HepG2 (cell line): ENCODE measurements at regions not wholly inside any gene's neighbourhood (a gene's known extent, or its start where the extent isn't known, plus 50 kb on each side); places are given as distances from the start of the nearest gene placed in this dataset.

Experiments
- ATAC-seq: fragments of 200-7000 bp; cut with Tn5 transposase; 3 replicates; pipeline ENCODE4 v1.9.1; 2020; ENCODE audit warnings: mild to moderate bottlenecking, moderate library complexity
- BruUV-seq: library from RNA; stranded (reverse); fragments of 400-500 nt; replicated peaks from 2 replicates; lab custom pipeline; 2021; lab: Mats Ljungman, UMichigan
- CTCF ChIA-PET: fragments of 300-600 bp; formaldehyde crosslinking; extraction: SDS; loops from one replicate; lab custom pipeline; 2021; ENCODE audit warnings: low total read pairs, inconsistent platforms, low intra/inter-chr PET ratio; lab: Yijun Ruan, JAX
- POLR2A ChIA-PET: fragments of 350-600 bp; sonication (Branson Sonifier 250); formaldehyde crosslinking; loops from one replicate; lab custom pipeline; 2020; ENCODE audit warnings: antibody characterized with exemption, inconsistent platforms; lab: Yijun Ruan, JAX
- DNase-seq: peaks from one replicate; pipeline ENCODE4 v3.0.0-alpha.2; 2015; ENCODE audit warnings: low spot score
- FAIRE-seq: peaks from 3 replicates; lab custom pipeline; 2011; peaks lifted over from hg19 to GRCh38; lab: Jason Lieb, UNC
- H2AFZ ChIP-seq: one replicate; pipeline ENCODE4 v1.6.1; 2011; ENCODE audit warnings: low read length, inconsistent platforms
- H3K27ac ChIP-seq: fragments of 300-600 bp; 3 replicates; pipeline ENCODE4 v1.8.0; 2011; ENCODE audit warnings: mixed run types, mild to moderate bottlenecking, mixed read lengths, low read length, inconsistent platforms; ENCODE audit not compliant: insufficient read depth; ENCODE audit errors: extremely low read length
- H3K27me3 ChIP-seq, 2 experiments: fragments of 200-600 bp in 1 of 2; 2 replicates in 1 of 2; 3 replicates in 1 of 2; pipeline versions ENCODE4 v1.6.0 to v1.8.0; 2011; ENCODE audit warnings: low read length in 2 of 2, mild to moderate bottlenecking in 2 of 2, moderate library complexity in 2 of 2, inconsistent platforms in 1 of 2; ENCODE audit not compliant: insufficient read depth in 2 of 2, control insufficient read depth in 1 of 2
- H3K36me3 ChIP-seq, 2 experiments: fragments of 200-600 bp in 1 of 2; replicated peaks in 1 of 2; 2 replicates in 1 of 2; 3 replicates in 1 of 2; pipeline versions ENCODE4 v1.5.1 to v1.8.0; 2011; ENCODE audit warnings: low read length in 2 of 2, inconsistent platforms in 1 of 2; ENCODE audit not compliant: insufficient read depth in 2 of 2, control insufficient read depth in 1 of 2
- H3K4me1 ChIP-seq: 2 replicates; pipeline ENCODE4 v1.5.1; 2012; ENCODE audit warnings: low read length, inconsistent platforms; ENCODE audit not compliant: insufficient read depth
- H3K4me2 ChIP-seq: 2 replicates; pipeline ENCODE4 v1.6.0; 2011; ENCODE audit warnings: low read depth, low read length, inconsistent platforms
- H3K4me3 ChIP-seq, 3 experiments: fragments of 200-600 bp in 1 of 3; sonication (generic), shearing (Covaris generic) in 1 of 3; replicated peaks in 1 of 3; 2 replicates each; pipeline ENCODE4 v1.5.1; 2011 to 2016; ENCODE audit warnings: low read length in 3 of 3, inconsistent platforms in 2 of 3, low read depth in 2 of 3, mild to moderate bottlenecking in 2 of 3, control low read depth in 1 of 3, mixed read lengths in 1 of 3; ENCODE audit not compliant: insufficient read depth in 1 of 3
- H3K79me2 ChIP-seq: one replicate; pipeline ENCODE4 v1.6.1; 2011; ENCODE audit warnings: low read length, inconsistent platforms; ENCODE audit not compliant: insufficient read depth
- H3K9ac ChIP-seq: 2 replicates; pipeline ENCODE4 v1.6.0; 2011; ENCODE audit warnings: mild to moderate bottlenecking, low read depth, low read length, inconsistent platforms; ENCODE audit not compliant: insufficient read depth
- H3K9me3 ChIP-seq: 2 replicates; pipeline ENCODE4 v1.5.1; 2012; ENCODE audit warnings: mild to moderate bottlenecking, low read length
- H4K20me1 ChIP-seq: 2 replicates; pipeline ENCODE4 v1.6.0; 2011; ENCODE audit warnings: inconsistent platforms, mild to moderate bottlenecking, low read length, moderate library complexity; ENCODE audit not compliant: insufficient read depth
- BCL6 ChIP-seq: IDR thresholded peaks from 2 replicates; pipeline ENCODE4 v1.6.1; 2016; ENCODE audit warnings: missing genetic modification reagents, missing compliant biosample characterization
- DR1 ChIP-seq: sonication (generic); formaldehyde crosslinking; IDR thresholded peaks from 2 replicates; pipeline ENCODE4 v1.8.0; 2021; ENCODE audit warnings: mild to moderate bottlenecking, missing genetic modification reagents, inconsistent platforms
- FIP1L1 ChIP-seq: fragments of 200-400 bp; formaldehyde crosslinking; IDR thresholded peaks from 2 replicates; pipeline ENCODE4 v1.6.1; 2018; ENCODE audit warnings: low read depth, mild to moderate bottlenecking, low read length, moderate library complexity, borderline replicate concordance; ENCODE audit not compliant: insufficient read depth
- IKZF4 ChIP-seq: sonication (generic); formaldehyde crosslinking; IDR thresholded peaks from 2 replicates; pipeline ENCODE4 v1.5.1; 2020; ENCODE audit warnings: borderline replicate concordance, mild to moderate bottlenecking, low read depth, missing genetic modification reagents; ENCODE audit errors: not compliant biosample characterization
- ISX ChIP-seq: sonication (generic); formaldehyde crosslinking; conservative IDR thresholded peaks from 2 replicates; pipeline ENCODE4 v1.5.0; 2020; ENCODE audit warnings: missing genetic modification reagents
- POLR2G ChIP-seq: fragments of 200-400 bp; formaldehyde crosslinking; IDR thresholded peaks from 2 replicates; pipeline ENCODE4 v1.6.1; 2018; ENCODE audit warnings: mild to moderate bottlenecking, low read depth, low read length, moderate library complexity
- SCMH1 ChIP-seq: sonication (generic); formaldehyde crosslinking; IDR thresholded peaks from 2 replicates; pipeline ENCODE4 v1.9.0; 2021; ENCODE audit warnings: missing genetic modification reagents, mild to moderate bottlenecking, borderline replicate concordance
- SP4 ChIP-seq: sonication (generic); formaldehyde crosslinking; IDR thresholded peaks from 2 replicates; pipeline ENCODE4 v1.8.1; 2023; ENCODE audit warnings: mild to moderate bottlenecking, missing genetic modification reagents
- TAF1 ChIP-seq: sonication (generic); formaldehyde crosslinking; IDR thresholded peaks from 2 replicates; pipeline ENCODE4 v1.4.0; 2020; ENCODE audit warnings: missing genetic modification reagents
- YEATS4 ChIP-seq: sonication (generic); formaldehyde crosslinking; IDR thresholded peaks from 2 replicates; pipeline ENCODE4 v1.4.0; 2020; ENCODE audit warnings: missing genetic modification reagents, borderline replicate concordance
- YY1 ChIP-seq: IDR thresholded peaks from 2 replicates; pipeline ENCODE4 v1.6.1; 2011; ENCODE audit warnings: low read length, low read depth, moderate library complexity, mild to moderate bottlenecking; ENCODE audit not compliant: insufficient read depth, insufficient replicate concordance
- ZBTB8A ChIP-seq: sonication (generic); formaldehyde crosslinking; IDR thresholded peaks from 2 replicates; pipeline ENCODE4 v1.4.0; 2020; ENCODE audit warnings: mild to moderate bottlenecking, low read depth, missing genetic modification reagents, borderline replicate concordance
- ZNF260 ChIP-seq: sonication (generic); formaldehyde crosslinking; IDR thresholded peaks from 2 replicates; pipeline ENCODE4 v1.4.0; 2020; ENCODE audit warnings: missing genetic modification reagents, low read depth, mild to moderate bottlenecking, borderline replicate concordance
- ZNF343 ChIP-seq: sonication (generic); formaldehyde crosslinking; IDR thresholded peaks from 2 replicates; pipeline ENCODE4 v1.4.0; 2020; ENCODE audit warnings: mild to moderate bottlenecking, missing genetic modification reagents
- ZNF446 ChIP-seq: sonication (generic); formaldehyde crosslinking; IDR thresholded peaks from 2 replicates; pipeline ENCODE4 v1.5.0; 2020; ENCODE audit warnings: mild to moderate bottlenecking, missing genetic modification reagents
- ZNF567 ChIP-seq: sonication (generic); formaldehyde crosslinking; IDR thresholded peaks from 2 replicates; pipeline ENCODE4 v1.8.1; 2023; ENCODE audit warnings: mild to moderate bottlenecking, missing genetic modification reagents, borderline replicate concordance
- ZNF792 ChIP-seq: IDR thresholded peaks from 2 replicates; pipeline ENCODE4 v1.6.1; 2016
- ZNF878 ChIP-seq: sonication (generic); formaldehyde crosslinking; IDR thresholded peaks from 2 replicates; pipeline ENCODE4 v1.8.1; 2023; ENCODE audit warnings: mild to moderate bottlenecking, missing genetic modification reagents, moderate library complexity
- WGBS: methylation state at CpG from one replicate; pipeline ENCODE4 v1.1.6; 2017; ENCODE audit warnings: low lambda C conversion rate; 5-methylcytosine and 5-hydroxymethylcytosine counted together
- in situ Hi-C: cut with HindIII; loops from 2 replicates; pipeline ENCODE4 v1.10.0; 2017; ENCODE audit warnings: low pct_unique_long_range_greater_than_20kb; ENCODE audit not compliant: extremely low pct_ligation_motif_present
- intact Hi-C: fragments of 100-400 bp; cut with micrococcal nuclease; formaldehyde crosslinking; loops from one replicate; pipeline ENCODE4 v1.10.0; 2022; ENCODE audit not compliant: unreplicated experiment
- TF ChIP-seq, protein P1 (sequence below): sonication (generic); formaldehyde crosslinking; IDR thresholded peaks from 2 replicates; pipeline ENCODE4 v1.4.0; 2020; ENCODE audit warnings: mild to moderate bottlenecking, missing genetic modification reagents
- TF ChIP-seq, protein P2 (sequence below): sonication (generic); formaldehyde crosslinking; IDR thresholded peaks from 2 replicates; pipeline ENCODE4 v1.4.0; 2020; ENCODE audit warnings: missing genetic modification reagents, borderline replicate concordance

DNA sequence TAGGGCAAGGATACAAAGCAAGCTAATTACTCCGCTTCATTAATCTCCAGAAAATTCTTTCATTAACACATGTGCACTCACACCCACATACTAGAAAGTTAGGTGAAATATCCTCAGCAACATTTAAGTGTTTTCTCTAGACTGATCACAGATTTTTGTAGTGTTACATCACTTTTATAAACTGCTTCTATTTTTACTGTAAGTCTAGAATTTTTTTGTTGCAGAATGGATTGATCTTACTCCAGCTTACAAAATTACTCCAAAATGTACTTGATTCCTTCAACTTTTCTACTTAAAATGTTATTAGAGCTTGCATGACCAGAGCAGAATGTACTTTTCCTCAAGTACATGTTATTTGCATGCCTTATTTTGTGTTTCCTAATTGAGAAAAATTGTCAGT lies 2325.2 kb downstream of the PCDH7 start:
- H3K27ac ChIP-seq = no peak overlapping the region
- POLR2A ChIA-PET = no interaction called here
- CTCF ChIA-PET = no interaction called here
- H3K4me1 ChIP-seq = no peaks in the 10 kb centered on the region
- intact Hi-C loops = no loop called here
- no peaks in the 10 kb centered on the region for H3K27me3 ChIP-seq
- H3K9me3 ChIP-seq = no peaks in the 10 kb centered on the region
- BruUV-seq = no TSS peak
- no peak for ATAC-seq
- FAIRE-seq = no peak
- H3K36me3 ChIP-seq = no peaks in the 10 kb centered on the region
- TF ChIP-seq, protein P1, sequence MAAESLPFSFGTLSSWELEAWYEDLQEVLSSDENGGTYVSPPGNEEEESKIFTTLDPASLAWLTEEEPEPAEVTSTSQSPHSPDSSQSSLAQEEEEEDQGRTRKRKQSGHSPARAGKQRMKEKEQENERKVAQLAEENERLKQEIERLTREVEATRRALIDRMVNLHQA = no peak
- no peak for TF ChIP-seq FIP1L1
- no peak for TF ChIP-seq ISX
- no peak for TF ChIP-seq ZNF343 (CRISPR knock-in tag)
- TF ChIP-seq POLR2G = no peak
- TF ChIP-seq DR1 = no peak
- no peak for TF ChIP-seq SP4 (CRISPR knock-in tag)
- TF ChIP-seq ZNF567 (CRISPR knock-in tag) = no peak
- no peak for TF ChIP-seq YY1
- no peak for TF ChIP-seq ZBTB8A
- no peak for TF ChIP-seq ZNF260 (CRISPR knock-in tag)
- in situ Hi-C loops = no loop called here
- H3K9ac ChIP-seq = no peak overlapping the region
- no peaks in the 10 kb centered on the region for H4K20me1 ChIP-seq
- WGBS = 47% methylated on average over 1 of the region's 1 CpG
- no peak overlapping the region for H2AFZ ChIP-seq
- H3K4me3 ChIP-seq = no peak overlapping the region
- H3K79me2 ChIP-seq = no peaks in the 10 kb centered on the region
- no peak for DNase-seq
- no peak overlapping the region for H3K4me2 ChIP-seq

DNA sequence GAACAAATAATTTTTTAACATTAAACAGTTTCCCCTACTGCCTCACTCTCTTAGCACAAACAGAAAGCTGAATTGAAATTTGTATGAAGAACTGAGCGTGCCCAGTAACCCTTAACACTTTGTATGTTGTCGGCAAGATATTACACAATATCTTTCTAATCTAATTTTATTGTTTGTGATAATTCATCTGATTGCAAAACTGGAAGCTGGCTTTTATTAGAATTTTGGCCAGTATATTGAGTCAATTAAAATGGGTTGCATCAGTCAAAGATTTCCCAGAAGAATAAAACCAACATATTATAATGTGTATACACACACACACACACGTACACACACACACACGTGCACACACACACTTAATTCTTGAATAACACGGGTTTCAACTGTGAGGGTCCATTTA lies 2332.1 kb downstream of the PCDH7 start:
- no peak overlapping the region for H2AFZ ChIP-seq
- H3K9me3 ChIP-seq = no peaks in the 10 kb centered on the region
- BruUV-seq = no TSS peak
- WGBS = 19% methylated on average over 5 of the region's 5 CpGs
- intact Hi-C loops (no loop called here), in situ Hi-C loops (no loop called here)
- H4K20me1 ChIP-seq = no peaks in the 10 kb centered on the region
- H3K27ac ChIP-seq = no peak overlapping the region
- DNase-seq = no peak
- POLR2A ChIA-PET = no interaction called here
- H3K9ac ChIP-seq = no peak overlapping the region
- FAIRE-seq = no peak
- H3K4me1 ChIP-seq = no peaks in the 10 kb centered on the region
- no peaks in the 10 kb centered on the region for H3K27me3 ChIP-seq
- no peak overlapping the region for H3K4me3 ChIP-seq
- CTCF ChIA-PET = no interaction called here
- no peak for ATAC-seq
- no peak overlapping the region for H3K4me2 ChIP-seq
- no peaks in the 10 kb centered on the region for H3K36me3 ChIP-seq
- no peaks in the 10 kb centered on the region for H3K79me2 ChIP-seq
- no peak for TF ChIP-seq SCMH1
- no peak for TF ChIP-seq ZNF446 (CRISPR knock-in tag)
- no peak for TF ChIP-seq YEATS4 (CRISPR knock-in tag)
- TF ChIP-seq BCL6 = no peak
- TF ChIP-seq IKZF4 (CRISPR knock-in tag) = no peak
- TF ChIP-seq, protein P2, sequence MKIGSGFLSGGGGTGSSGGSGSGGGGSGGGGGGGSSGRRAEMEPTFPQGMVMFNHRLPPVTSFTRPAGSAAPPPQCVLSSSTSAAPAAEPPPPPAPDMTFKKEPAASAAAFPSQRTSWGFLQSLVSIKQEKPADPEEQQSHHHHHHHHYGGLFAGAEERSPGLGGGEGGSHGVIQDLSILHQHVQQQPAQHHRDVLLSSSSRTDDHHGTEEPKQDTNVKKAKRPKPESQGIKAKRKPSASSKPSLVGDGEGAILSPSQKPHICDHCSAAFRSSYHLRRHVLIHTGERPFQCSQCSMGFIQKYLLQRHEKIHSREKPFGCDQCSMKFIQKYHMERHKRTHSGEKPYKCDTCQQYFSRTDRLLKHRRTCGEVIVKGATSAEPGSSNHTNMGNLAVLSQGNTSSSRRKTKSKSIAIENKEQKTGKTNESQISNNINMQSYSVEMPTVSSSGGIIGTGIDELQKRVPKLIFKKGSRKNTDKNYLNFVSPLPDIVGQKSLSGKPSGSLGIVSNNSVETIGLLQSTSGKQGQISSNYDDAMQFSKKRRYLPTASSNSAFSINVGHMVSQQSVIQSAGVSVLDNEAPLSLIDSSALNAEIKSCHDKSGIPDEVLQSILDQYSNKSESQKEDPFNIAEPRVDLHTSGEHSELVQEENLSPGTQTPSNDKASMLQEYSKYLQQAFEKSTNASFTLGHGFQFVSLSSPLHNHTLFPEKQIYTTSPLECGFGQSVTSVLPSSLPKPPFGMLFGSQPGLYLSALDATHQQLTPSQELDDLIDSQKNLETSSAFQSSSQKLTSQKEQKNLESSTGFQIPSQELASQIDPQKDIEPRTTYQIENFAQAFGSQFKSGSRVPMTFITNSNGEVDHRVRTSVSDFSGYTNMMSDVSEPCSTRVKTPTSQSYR (CRISPR knock-in tag) = no peak
- TF ChIP-seq TAF1 (CRISPR knock-in tag) = no peak
- no peak for TF ChIP-seq ZNF792 (CRISPR knock-in tag)
- TF ChIP-seq ZNF878 (CRISPR knock-in tag) = no peak
